ENCODE measurements at regions not wholly inside any gene's neighbourhood (a gene's known extent, or its start where the extent isn't known, plus 50 kb on each side); places are given as distances from the start of the nearest gene placed in this dataset.

GRCh38 chr1:13965770-13966398 lies 265.9 kb downstream of the PRDM2 start:
- Mint-ChIP-seq H3K9me3 (ENCODE audit: low read depth) (peaks cover 3% of the 10 kb centered on the region), H3K27me3 (peaks cover 2% of the 10 kb centered on the region), H3K27ac (no peak overlapping the region), H3K36me3 (no peaks in the 10 kb centered on the region), H3K4me3 (no peak overlapping the region), H3K4me1 (no peaks in the 10 kb centered on the region)
- CTCF ChIA-PET, result no interaction called here
- no peak for ATAC-seq
- no peak for DNase-seq

- Mint-ChIP-seq H3K4me1 (no peaks in the 10 kb centered on the region), H3K36me3 (no peaks in the 10 kb centered on the region), H3K27ac (no peak overlapping the region), H3K4me3 (no peak overlapping the region), H3K9me3 (ENCODE audit: low read depth) (peaks cover 6% of the 10 kb centered on the region), H3K27me3 (peaks cover 2% of the 10 kb centered on the region)
- ATAC-seq (no peak), DNase-seq (no peak)
- CTCF ChIA-PET, result no interaction called here
Observed at GRCh38 chr1:13967707-13968106, 267.7 kb downstream of the PRDM2 start.

- Mint-ChIP-seq H3K36me3 (no peaks in the 10 kb centered on the region), H3K9me3 (ENCODE audit: low read depth) (peaks cover 6% of the 10 kb centered on the region), H3K4me3 (no peak overlapping the region), H3K27me3 (peaks cover 2% of the 10 kb centered on the region), H3K4me1 (no peaks in the 10 kb centered on the region), H3K27ac (no peak overlapping the region)
- DNase-seq, result no peak
- CTCF ChIA-PET, result no interaction called here
- no peak for ATAC-seq
Observed at GRCh38 chr1:13968361-13968760, 268.4 kb downstream of the PRDM2 start.

- no peaks in the 10 kb centered on the region for H3K4me1 Mint-ChIP-seq
- peaks cover 2% of the 10 kb centered on the region for H3K27me3 Mint-ChIP-seq
- DNase-seq (no peak), ATAC-seq (no peak)
- no peak overlapping the region for H3K4me3 Mint-ChIP-seq
- peaks cover 6% of the 10 kb centered on the region for H3K9me3 Mint-ChIP-seq (ENCODE audit: low read depth)
- H3K36me3 Mint-ChIP-seq, result no peaks in the 10 kb centered on the region
- CTCF ChIA-PET, result no interaction called here
- no peak overlapping the region for H3K27ac Mint-ChIP-seq
Observed at GRCh38 chr1:13970631-13971247, 270.8 kb downstream of the PRDM2 start.

- ATAC-seq (no peak), DNase-seq (no peak)
- H3K9me3 Mint-ChIP-seq (ENCODE audit: low read depth), result no peaks in the 10 kb centered on the region
- H3K36me3 Mint-ChIP-seq, result no peaks in the 10 kb centered on the region
- no peaks in the 10 kb centered on the region for H3K27me3 Mint-ChIP-seq
- no peak overlapping the region for H3K4me3 Mint-ChIP-seq
- no peak overlapping the region for H3K27ac Mint-ChIP-seq
- CTCF ChIA-PET, result no interaction called here
- H3K4me1 Mint-ChIP-seq, result no peaks in the 10 kb centered on the region
Observed at GRCh38 chr1:13976485-13976884, 276.5 kb downstream of the PRDM2 start.

- ATAC-seq, result no peak
- Mint-ChIP-seq H3K27me3 (no peaks in the 10 kb centered on the region), H3K4me1 (no peaks in the 10 kb centered on the region), H3K36me3 (no peaks in the 10 kb centered on the region), H3K9me3 (ENCODE audit: low read depth) (no peaks in the 10 kb centered on the region), H3K4me3 (no peak overlapping the region), H3K27ac (no peak overlapping the region)
- CTCF ChIA-PET, result no interaction called here
- no peak for DNase-seq
Observed at GRCh38 chr1:13981142-13981541, 281.2 kb downstream of the PRDM2 start.

GRCh38 chr1:13983393-13983792 lies 283.4 kb downstream of the PRDM2 start:
- ATAC-seq (no peak), DNase-seq (no peak)
- no peak overlapping the region for H3K4me3 Mint-ChIP-seq
- no peaks in the 10 kb centered on the region for H3K36me3 Mint-ChIP-seq
- H3K9me3 Mint-ChIP-seq (ENCODE audit: low read depth), result no peaks in the 10 kb centered on the region
- CTCF ChIA-PET, result no interaction called here
- no peaks in the 10 kb centered on the region for H3K27me3 Mint-ChIP-seq
- no peaks in the 10 kb centered on the region for H3K4me1 Mint-ChIP-seq
- H3K27ac Mint-ChIP-seq, result no peak overlapping the region

- CTCF ChIA-PET, result no interaction called here
- H3K4me3 Mint-ChIP-seq, result no peak overlapping the region
- no peaks in the 10 kb centered on the region for H3K4me1 Mint-ChIP-seq
- no peaks in the 10 kb centered on the region for H3K27me3 Mint-ChIP-seq
- no peak for ATAC-seq
- H3K36me3 Mint-ChIP-seq, result no peaks in the 10 kb centered on the region
- DNase-seq, result no peak
- no peak overlapping the region for H3K27ac Mint-ChIP-seq
- H3K9me3 Mint-ChIP-seq (ENCODE audit: low read depth), result peaks cover 3% of the 10 kb centered on the region
Observed at GRCh38 chr1:13990939-13991338, 291.0 kb downstream of the PRDM2 start.

GRCh38 chr1:13992489-13993285 lies 292.7 kb downstream of the PRDM2 start:
- H3K36me3 Mint-ChIP-seq, result no peaks in the 10 kb centered on the region
- no peaks in the 10 kb centered on the region for H3K27me3 Mint-ChIP-seq

GRCh38 chr1:13994386-13994785 lies 294.4 kb downstream of the PRDM2 start:
- H3K4me3 Mint-ChIP-seq, result no peak overlapping the region
- H3K36me3 Mint-ChIP-seq, result no peaks in the 10 kb centered on the region
- no peak for DNase-seq
- H3K27me3 Mint-ChIP-seq, result no peaks in the 10 kb centered on the region
- ATAC-seq, result no peak
- H3K27ac Mint-ChIP-seq, result no peak overlapping the region
- CTCF ChIA-PET, result no interaction called here
- H3K4me1 Mint-ChIP-seq, result no peaks in the 10 kb centered on the region
- peaks cover 4% of the 10 kb centered on the region for H3K9me3 Mint-ChIP-seq (ENCODE audit: low read depth)

More at GRCh38 chr1:13992489-13993285, 292.7 kb downstream of the PRDM2 start:
- CTCF ChIA-PET, result no interaction called here
- Mint-ChIP-seq H3K4me3 (no peak overlapping the region), H3K4me1 (no peaks in the 10 kb centered on the region), H3K9me3 (ENCODE audit: low read depth) (peaks cover 4% of the 10 kb centered on the region), H3K27ac (no peak overlapping the region)
- ATAC-seq (no peak), DNase-seq (no peak)

GRCh38 chr1:13996334-13996733 lies 296.3 kb downstream of the PRDM2 start:
- H3K4me1 Mint-ChIP-seq, result no peaks in the 10 kb centered on the region
- no peaks in the 10 kb centered on the region for H3K36me3 Mint-ChIP-seq
- no peak for DNase-seq
- peaks cover 4% of the 10 kb centered on the region for H3K9me3 Mint-ChIP-seq (ENCODE audit: low read depth)
- no peaks in the 10 kb centered on the region for H3K27me3 Mint-ChIP-seq
- no peak overlapping the region for H3K4me3 Mint-ChIP-seq
- no peak for ATAC-seq
- no peak overlapping the region for H3K27ac Mint-ChIP-seq
- CTCF ChIA-PET, result no interaction called here

- no peaks in the 10 kb centered on the region for H3K36me3 Mint-ChIP-seq
- H3K27ac Mint-ChIP-seq, result no peak overlapping the region
- H3K9me3 Mint-ChIP-seq (ENCODE audit: low read depth), result peaks cover 3% of the 10 kb centered on the region
- H3K4me3 Mint-ChIP-seq, result no peak overlapping the region
- DNase-seq (no peak), ATAC-seq (no peak)
- no peaks in the 10 kb centered on the region for H3K4me1 Mint-ChIP-seq
- H3K27me3 Mint-ChIP-seq, result peaks cover 3% of the 10 kb centered on the region
- CTCF ChIA-PET, result no interaction called here
Observed at GRCh38 chr1:14003552-14003951, 303.6 kb downstream of the PRDM2 start.

- ATAC-seq (no peak), DNase-seq (no peak)
- no peak overlapping the region for H3K4me3 Mint-ChIP-seq
- no peak overlapping the region for H3K27ac Mint-ChIP-seq
- H3K9me3 Mint-ChIP-seq (ENCODE audit: low read depth), result no peaks in the 10 kb centered on the region
- H3K27me3 Mint-ChIP-seq, result peaks cover 3% of the 10 kb centered on the region
- CTCF ChIA-PET, result no interaction called here
- H3K36me3 Mint-ChIP-seq, result no peaks in the 10 kb centered on the region
- no peaks in the 10 kb centered on the region for H3K4me1 Mint-ChIP-seq
Observed at GRCh38 chr1:14009582-14009981, 309.6 kb downstream of the PRDM2 start.

- no peaks in the 10 kb centered on the region for H3K9me3 Mint-ChIP-seq (ENCODE audit: low read depth)
- ATAC-seq (no peak), DNase-seq (no peak)
- H3K4me3 Mint-ChIP-seq, result no peak overlapping the region
- CTCF ChIA-PET, result no interaction called here
- no peak overlapping the region for H3K27ac Mint-ChIP-seq
- H3K27me3 Mint-ChIP-seq, result no peaks in the 10 kb centered on the region
- H3K4me1 Mint-ChIP-seq, result no peaks in the 10 kb centered on the region
- no peaks in the 10 kb centered on the region for H3K36me3 Mint-ChIP-seq
Observed at GRCh38 chr1:14010476-14010875, 310.5 kb downstream of the PRDM2 start.

Data from activated CD8-positive, alpha-beta memory T cell treated with anti-CD3 and anti-CD28 coated beads, Interleukin-2, amount 10 ng/mL, durations not matched to agents 7 days and 5 days (primary cell).